K562 (cell line): ENCODE measurements at regions not wholly inside any gene's neighbourhood (a gene's known extent, or its start where the extent isn't known, plus 50 kb on each side); places are given as distances from the start of the nearest gene placed in this dataset.

Experiments
- PTBP1 ChIP-seq: fragments of 200-400 bp; formaldehyde crosslinking; IDR thresholded peaks from 2 replicates; pipeline ENCODE4 v1.6.1; 2017; ENCODE audit warnings: low read depth, low read length
- SAP30 ChIP-seq: fragments of 200-600 bp; sonication (generic); IDR thresholded peaks from 2 replicates; pipeline ENCODE4 v1.6.1; 2012; ENCODE audit warnings: borderline replicate concordance, low read depth, mild to moderate bottlenecking, moderate library complexity, low read length, control low read depth, inconsistent platforms; ENCODE audit not compliant: insufficient read depth, poor library complexity, severe bottlenecking
- ZNF274 ChIP-seq: IDR thresholded peaks from 2 replicates; pipeline ENCODE4 v1.6.1; 2011; ENCODE audit warnings: low read depth, mild to moderate bottlenecking, low read length, moderate library complexity, borderline replicate concordance
- ZNF75A ChIP-seq: fragments of 450-650 bp; formaldehyde crosslinking; IDR thresholded peaks from 2 replicates; pipeline ENCODE4 v1.4.0; 2020; ENCODE audit warnings: mild to moderate bottlenecking

- TF ChIP-seq ZNF274 = no peak
- no peak for TF ChIP-seq SAP30
- TF ChIP-seq ZNF75A = no peak
- no peak for TF ChIP-seq PTBP1
Observed at GRCh38 chrX:68953331-68953730, 124.5 kb downstream of the EFNB1 start.
